CD4-positive, CD25-positive, alpha-beta regulatory T cell (primary cell): ENCODE measurements at regions not wholly inside any gene's neighbourhood (a gene's known extent, or its start where the extent isn't known, plus 50 kb on each side); places are given as distances from the start of the nearest gene placed in this dataset.

ENCODE experiments used
- ATAC-seq, 2 donors: fragments of 150-1000 bp; cut with Tn5 transposase; one replicate each; pipeline ENCODE4 v1.10.0; 2021; ENCODE audit warnings: low read depth in 2 of 2, moderate number of reproducible peaks in 2 of 2, moderate library complexity in 1 of 2
- DNase-seq, 3 donors: peaks; one replicate each; pipeline versions ENCODE4 v3.0.0 to v3.0.0-alpha.2; 2012 to 2022; ENCODE audit warnings: mixed read lengths in 1 of 3
- H3K27ac ChIP-seq: one replicate; pipeline ENCODE4 v1.7.0; 2013; ENCODE audit warnings: mild to moderate bottlenecking, low read length; ENCODE audit not compliant: insufficient read depth, poor library complexity, severe bottlenecking
- H3K27me3 ChIP-seq: one replicate; pipeline ENCODE4 v1.7.0; 2013; ENCODE audit warnings: low read length; ENCODE audit not compliant: control insufficient read depth, insufficient read depth
- H3K36me3 ChIP-seq: one replicate; pipeline ENCODE4 v1.7.0; 2013; ENCODE audit warnings: mild to moderate bottlenecking, low read length, moderate library complexity; ENCODE audit not compliant: control insufficient read depth, insufficient read depth
- H3K4me1 ChIP-seq: 2 replicates; pipeline ENCODE4 v1.7.0; 2013; ENCODE audit warnings: mild to moderate bottlenecking, low read length; ENCODE audit not compliant: insufficient read depth, control insufficient read depth, poor library complexity, severe bottlenecking
- H3K4me3 ChIP-seq: one replicate; pipeline ENCODE4 v1.7.0; 2013; ENCODE audit warnings: low read depth, mild to moderate bottlenecking, low read length, moderate library complexity
- H3K9me3 ChIP-seq, 2 experiments: 1 replicate in 1 of 2; 2 replicates in 1 of 2; pipeline ENCODE4 v1.7.0; 2013; ENCODE audit warnings: low read length in 2 of 2, mild to moderate bottlenecking in 1 of 2, moderate library complexity in 1 of 2; ENCODE audit not compliant: control insufficient read depth in 2 of 2
- H3K27ac Mint-ChIP-seq, 3 donors: one replicate each; pipeline ENCODE4 v1.8.0; 2020 to 2022; ENCODE audit warnings: mild to moderate bottlenecking in 3 of 3, mixed read lengths in 3 of 3, moderate library complexity in 2 of 3
- H3K27me3 Mint-ChIP-seq: one replicate; pipeline ENCODE4 v1.8.0; 2022; ENCODE audit warnings: mild to moderate bottlenecking, mixed read lengths
- H3K36me3 Mint-ChIP-seq: one replicate; pipeline ENCODE4 v1.8.0; 2020; ENCODE audit warnings: mixed read lengths
- H3K4me1 Mint-ChIP-seq, 4 donors: one replicate each; pipeline ENCODE4 v1.8.0; 2020 to 2022; ENCODE audit warnings: mixed read lengths in 4 of 4, mild to moderate bottlenecking in 1 of 4
- H3K4me3 Mint-ChIP-seq, 4 donors: one replicate each; pipeline ENCODE4 v1.8.0; 2020 to 2022; ENCODE audit warnings: mild to moderate bottlenecking in 4 of 4, mixed read lengths in 4 of 4, moderate library complexity in 3 of 4
- H3K9me3 Mint-ChIP-seq, 7 donors: one replicate each; pipeline ENCODE4 v1.8.0; 2020 to 2022; ENCODE audit warnings: mixed read lengths in 7 of 7, mild to moderate bottlenecking in 3 of 7, moderate library complexity in 2 of 7

DNA sequence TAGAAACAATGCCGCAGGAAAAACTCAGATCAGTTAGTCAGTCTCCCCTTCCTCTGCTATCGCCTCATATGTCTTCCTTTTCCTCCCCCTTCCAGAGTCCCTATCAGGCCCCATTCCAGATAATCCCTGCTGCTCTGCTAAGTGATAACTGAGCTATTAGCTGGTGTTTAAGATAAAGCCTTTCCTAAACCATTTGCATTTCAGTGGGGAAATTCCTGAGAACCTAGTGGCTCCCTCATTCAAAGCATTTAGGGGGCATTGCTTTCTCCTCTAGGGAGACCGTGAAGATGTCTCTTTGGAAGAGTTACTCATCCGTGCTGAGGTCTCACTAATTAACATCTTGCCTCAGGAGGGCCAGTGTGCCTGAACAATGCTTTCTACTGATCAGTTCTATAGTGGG is 401.6 kb downstream of the NPIPA7 start:
- Histone ChIP-seq H3K27ac (no peak overlapping the region), H3K4me1 (no peaks in the 10 kb centered on the region), H3K27me3 (no peaks in the 10 kb centered on the region), H3K36me3 (no peaks in the 10 kb centered on the region), H3K9me3 (no peaks in the 10 kb centered on the region), H3K4me3 (no peak overlapping the region)
- H3K4me3 Mint-ChIP-seq = no peak overlapping the region
- DNase-seq = no peak
- H3K27me3 Mint-ChIP-seq = peaks cover 4% of the 10 kb centered on the region
- no peak for ATAC-seq
- no peaks in the 10 kb centered on the region for H3K4me1 Mint-ChIP-seq
- H3K27ac Mint-ChIP-seq = no peak overlapping the region
- no peaks in the 10 kb centered on the region for H3K9me3 Mint-ChIP-seq
- no peaks in the 10 kb centered on the region for H3K36me3 Mint-ChIP-seq

DNA sequence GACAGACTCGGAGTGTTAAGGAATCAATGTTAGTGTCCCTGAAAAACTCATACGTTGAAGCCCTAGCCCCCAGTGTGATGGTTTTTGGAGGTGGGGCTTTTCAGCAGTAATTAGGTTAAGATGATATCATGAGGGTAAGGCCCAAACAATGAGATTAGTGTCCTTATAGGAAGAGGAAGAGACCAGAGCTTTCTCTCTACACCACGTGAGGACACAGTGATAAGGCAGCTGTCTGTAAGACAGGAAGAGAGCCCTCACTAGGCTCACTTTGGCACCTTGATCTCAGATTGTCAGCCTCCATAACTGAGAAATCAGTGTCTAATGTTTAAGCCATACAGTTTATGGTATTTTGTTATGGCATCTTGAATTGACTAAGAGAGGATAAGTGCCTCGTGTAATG is 403.2 kb downstream of the NPIPA7 start:
- H3K4me3 Mint-ChIP-seq = no peak overlapping the region
- no peak overlapping the region for H3K27ac ChIP-seq

GRCh38 chr16:16788004-16788403 is 409.1 kb downstream of the NPIPA7 start:
- peaks cover 5% of the 10 kb centered on the region for H3K27me3 ChIP-seq
- peaks cover 4% of the 10 kb centered on the region for H3K27me3 Mint-ChIP-seq
- no peak overlapping the region for H3K27ac Mint-ChIP-seq
- H3K36me3 Mint-ChIP-seq = no peaks in the 10 kb centered on the region
- H3K36me3 ChIP-seq = no peaks in the 10 kb centered on the region
- peaks cover 0 to 7% (median 0%) of the 10 kb centered on the region in 7 donors for H3K9me3 Mint-ChIP-seq
- no peaks in the 10 kb centered on the region for H3K4me1 Mint-ChIP-seq
- DNase-seq = no peak
- H3K4me3 Mint-ChIP-seq = no peak overlapping the region
- no peak overlapping the region for H3K27ac ChIP-seq
- H3K4me1 ChIP-seq = no peaks in the 10 kb centered on the region
- ATAC-seq = no peak
- H3K4me3 ChIP-seq = no peak overlapping the region
- peaks cover 6 to 9% of the 10 kb centered on the region in 2 experiments for H3K9me3 ChIP-seq

More for the DNA sequence above, 403.2 kb downstream of the NPIPA7 start:
- ATAC-seq (no peak), DNase-seq (no peak)
- H3K27ac Mint-ChIP-seq = no peak overlapping the region
- H3K27me3 ChIP-seq = no peaks in the 10 kb centered on the region
- H3K9me3 ChIP-seq = no peaks in the 10 kb centered on the region
- H3K36me3 Mint-ChIP-seq = no peaks in the 10 kb centered on the region
- no peak overlapping the region for H3K4me3 ChIP-seq
- H3K9me3 Mint-ChIP-seq = no peaks in the 10 kb centered on the region
- no peaks in the 10 kb centered on the region for H3K4me1 Mint-ChIP-seq
- H3K27me3 Mint-ChIP-seq = peaks cover 4% of the 10 kb centered on the region
- no peaks in the 10 kb centered on the region for H3K36me3 ChIP-seq
- no peaks in the 10 kb centered on the region for H3K4me1 ChIP-seq

GRCh38 chr16:16790597-16790996 is 411.7 kb downstream of the NPIPA7 start:
- H3K4me3 ChIP-seq = no peak overlapping the region
- peaks cover 6 to 9% of the 10 kb centered on the region in 2 experiments for H3K9me3 ChIP-seq
- Mint-ChIP-seq H3K36me3 (no peaks in the 10 kb centered on the region), H3K9me3 (peaks cover 0 to 7% (median 0%) of the 10 kb centered on the region in 7 donors), H3K4me1 (no peaks in the 10 kb centered on the region), H3K27ac (no peak overlapping the region), H3K4me3 (no peak overlapping the region), H3K27me3 (no peaks in the 10 kb centered on the region)
- ATAC-seq (no peak), DNase-seq (no peak)
- H3K27me3 ChIP-seq = peaks cover 5% of the 10 kb centered on the region
- H3K4me1 ChIP-seq = no peaks in the 10 kb centered on the region
- no peak overlapping the region for H3K27ac ChIP-seq
- H3K36me3 ChIP-seq = no peaks in the 10 kb centered on the region

- H3K36me3 ChIP-seq = no peaks in the 10 kb centered on the region
- no peak overlapping the region for H3K27ac Mint-ChIP-seq
- peaks cover 6 to 9% of the 10 kb centered on the region in 2 experiments for H3K9me3 ChIP-seq
- H3K27me3 ChIP-seq = peaks cover 5% of the 10 kb centered on the region
- no peak for DNase-seq
- peaks cover 2% of the 10 kb centered on the region for H3K27me3 Mint-ChIP-seq
- H3K4me1 Mint-ChIP-seq = no peaks in the 10 kb centered on the region
- no peak overlapping the region for H3K4me3 Mint-ChIP-seq
- H3K4me1 ChIP-seq = no peaks in the 10 kb centered on the region
- peaks cover 0 to 7% (median 0%) of the 10 kb centered on the region in 7 donors for H3K9me3 Mint-ChIP-seq
- no peak overlapping the region for H3K27ac ChIP-seq
- no peak overlapping the region for H3K4me3 ChIP-seq
- no peaks in the 10 kb centered on the region for H3K36me3 Mint-ChIP-seq
- ATAC-seq = no peak
These were observed 412.1 kb downstream of the NPIPA7 start for GRCh38 chr16:16791051-16791450.

DNA sequence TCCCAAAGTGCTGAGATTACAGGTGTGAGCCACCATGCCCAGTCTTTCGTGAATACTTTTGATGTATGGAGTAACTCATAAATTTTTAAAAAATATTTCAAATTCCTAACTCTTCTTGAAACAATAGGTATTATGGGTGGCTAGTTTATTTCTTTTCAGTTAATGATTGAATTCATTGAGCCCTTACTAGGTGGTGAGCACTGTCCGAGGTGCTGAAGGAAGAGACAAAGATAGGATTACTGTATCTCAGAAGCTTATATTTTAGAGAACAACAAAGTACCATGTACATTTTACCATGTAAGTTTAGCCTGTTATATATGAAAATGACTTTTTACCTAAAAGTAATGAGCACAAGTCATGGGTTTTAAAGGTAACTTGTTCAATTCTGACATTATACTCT is 418.3 kb downstream of the NPIPA7 start:
- Mint-ChIP-seq H3K36me3 (no peaks in the 10 kb centered on the region), H3K9me3 (peaks cover 0 to 8% (median 0%) of the 10 kb centered on the region in 7 donors), H3K4me1 (no peaks in the 10 kb centered on the region), H3K27ac (no peak overlapping the region), H3K27me3 (peaks cover 4% of the 10 kb centered on the region), H3K4me3 (no peak overlapping the region)
- ATAC-seq (no peak), DNase-seq (no peak)
- H3K27ac ChIP-seq = no peak overlapping the region
- H3K9me3 ChIP-seq = no peaks in the 10 kb centered on the region
- H3K4me3 ChIP-seq = no peak overlapping the region
- no peaks in the 10 kb centered on the region for H3K4me1 ChIP-seq
- no peaks in the 10 kb centered on the region for H3K36me3 ChIP-seq
- no peaks in the 10 kb centered on the region for H3K27me3 ChIP-seq

DNA sequence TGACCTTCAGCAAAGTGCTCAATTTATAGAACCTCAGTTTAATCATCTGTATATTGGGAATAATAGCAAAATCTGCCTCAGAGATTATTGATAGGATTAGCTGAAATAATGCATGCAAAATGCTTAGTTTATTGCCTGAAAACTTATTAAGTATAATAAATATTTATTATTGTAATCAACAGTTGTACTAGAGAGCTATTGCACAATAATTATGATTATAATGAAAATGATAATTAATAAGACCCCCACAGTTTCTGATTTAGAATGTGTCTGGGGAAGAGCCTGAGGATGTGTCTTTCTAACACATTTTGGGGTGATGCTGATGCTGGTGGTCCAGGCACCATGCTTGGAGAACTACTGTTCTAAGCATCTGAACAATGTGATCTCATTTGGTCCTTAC is 419.6 kb downstream of the NPIPA7 start:
- Mint-ChIP-seq H3K27ac (no peak overlapping the region), H3K4me1 (no peaks in the 10 kb centered on the region), H3K27me3 (peaks cover 4% of the 10 kb centered on the region), H3K4me3 (no peak overlapping the region), H3K36me3 (no peaks in the 10 kb centered on the region), H3K9me3 (peaks cover 0 to 8% (median 0%) of the 10 kb centered on the region in 7 donors)
- Histone ChIP-seq H3K27ac (no peak overlapping the region), H3K9me3 (no peaks in the 10 kb centered on the region), H3K36me3 (no peaks in the 10 kb centered on the region), H3K27me3 (no peaks in the 10 kb centered on the region), H3K4me1 (no peaks in the 10 kb centered on the region), H3K4me3 (no peak overlapping the region)
- no peak for ATAC-seq
- no peak for DNase-seq

DNA sequence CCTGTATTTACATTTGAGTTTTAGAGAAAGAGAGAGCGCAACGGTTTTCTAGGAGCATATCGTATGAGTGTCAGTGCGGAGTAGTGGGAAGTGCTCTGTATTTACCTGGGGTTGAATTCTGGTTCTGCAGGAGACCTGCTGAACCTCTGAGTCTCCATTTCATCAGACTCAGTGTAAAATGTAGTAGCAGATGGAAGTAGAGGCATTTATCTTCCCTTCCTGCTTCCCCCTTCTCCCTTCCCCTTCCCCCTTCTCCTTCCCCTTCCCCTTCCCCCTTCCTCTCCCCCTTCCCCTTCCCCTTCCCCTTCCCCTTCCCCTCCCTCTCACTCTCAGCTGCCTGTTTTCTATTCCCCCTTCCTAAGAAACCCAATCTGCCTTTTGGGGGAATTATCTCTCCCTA is 426.9 kb downstream of the NPIPA7 start:
- DNase-seq = no peak
- Mint-ChIP-seq H3K4me1 (no peaks in the 10 kb centered on the region), H3K9me3 (peaks cover 0 to 8% (median 0%) of the 10 kb centered on the region in 7 donors), H3K4me3 (no peak overlapping the region), H3K27me3 (peaks cover 9% of the 10 kb centered on the region), H3K27ac (no peak overlapping the region), H3K36me3 (no peaks in the 10 kb centered on the region)
- Histone ChIP-seq H3K4me1 (no peaks in the 10 kb centered on the region), H3K36me3 (no peaks in the 10 kb centered on the region), H3K9me3 (no peaks in the 10 kb centered on the region), H3K4me3 (no peak overlapping the region), H3K27me3 (peaks cover 2% of the 10 kb centered on the region), H3K27ac (no peak overlapping the region)
- no peak for ATAC-seq
